GM21529 (cell line): ENCODE measurements at regions not wholly inside any gene's neighbourhood (a gene's known extent, or its start where the extent isn't known, plus 50 kb on each side); places are given as distances from the start of the nearest gene placed in this dataset.

Experiments used
- ATAC-seq: cut with Tn5 transposase; IDR thresholded peaks from one replicate; pipeline ENCODE4 v1.9.1; 2021; ENCODE audit not compliant: unreplicated experiment

GRCh38 chr10:29925771-29926692, 133.4 kb downstream of the JCAD start:
- no peak for ATAC-seq

GRCh38 chr10:29924436-29924835, 134.9 kb downstream of the JCAD start:
- ATAC-seq = no peak

- no peak for ATAC-seq
Observed at GRCh38 chr10:29923416-29923965, 135.9 kb downstream of the JCAD start.

- ATAC-seq = no peak
Observed at GRCh38 chr10:29922892-29923291, 136.5 kb downstream of the JCAD start.

- ATAC-seq = no peak
Observed at GRCh38 chr10:29922226-29922625, 137.2 kb downstream of the JCAD start.

GRCh38 chr10:29921071-29921446, 138.3 kb downstream of the JCAD start:
- no peak for ATAC-seq

GRCh38 chr10:29920408-29921070, 138.8 kb downstream of the JCAD start:
- ATAC-seq = no peak

GRCh38 chr10:29918623-29919400, 140.6 kb downstream of the JCAD start:
- no peak for ATAC-seq

GRCh38 chr10:29917311-29917710, 142.1 kb downstream of the JCAD start:
- ATAC-seq = no peak

- ATAC-seq = no peak
Observed at GRCh38 chr10:29916669-29917068, 142.7 kb downstream of the JCAD start.

- no peak for ATAC-seq
Observed at GRCh38 chr10:29914986-29915785, 144.2 kb downstream of the JCAD start.

GRCh38 chr10:29908962-29909361, 150.4 kb downstream of the JCAD start:
- ATAC-seq = no peak

GRCh38 chr10:29900865-29901264, 158.5 kb downstream of the JCAD start:
- ATAC-seq = no peak

- no peak for ATAC-seq
Observed at GRCh38 chr10:29897999-29898716, 161.2 kb downstream of the JCAD start.

GRCh38 chr10:29897430-29897829, 162.0 kb downstream of the JCAD start:
- no peak for ATAC-seq

GRCh38 chr10:29896053-29896452, 163.3 kb downstream of the JCAD start:
- ATAC-seq = no peak

GRCh38 chr10:29895456-29895855, 163.9 kb downstream of the JCAD start:
- no peak for ATAC-seq

GRCh38 chr10:29888321-29888720, 171.1 kb downstream of the JCAD start:
- ATAC-seq = no peak

- ATAC-seq = no peak
Observed at GRCh38 chr10:29886299-29886698, 173.1 kb downstream of the JCAD start.

GRCh38 chr10:29883231-29883630, 176.2 kb downstream of the JCAD start:
- no peak for ATAC-seq
